Karpas-422 (cell line): ENCODE measurements at regions not wholly inside any gene's neighbourhood (a gene's known extent, or its start where the extent isn't known, plus 50 kb on each side); places are given as distances from the start of the nearest gene placed in this dataset.

ENCODE experiments used
- DNase-seq: peaks from one replicate; pipeline ENCODE4 v3.0.0-alpha.2; 2015
- H2AFZ ChIP-seq: fragments of 200-600 bp; sonication (generic); 2 replicates; pipeline ENCODE4 v1.6.1; 2014; ENCODE audit warnings: antibody characterized with exemption, low read length, mixed read lengths
- H3K27ac ChIP-seq: fragments of 200-600 bp; sonication (generic); 2 replicates; pipeline ENCODE4 v1.5.1; 2014; ENCODE audit warnings: mild to moderate bottlenecking, low read length, moderate library complexity
- H3K27me3 ChIP-seq: fragments of 200-600 bp; sonication (generic); 2 replicates; pipeline ENCODE4 v1.6.1; 2014; ENCODE audit warnings: low read length, mixed read lengths
- H3K36me3 ChIP-seq: fragments of 200-600 bp; sonication (generic); 2 replicates; pipeline ENCODE4 v1.6.1; 2014; ENCODE audit warnings: low read length, mixed read lengths; ENCODE audit not compliant: insufficient read depth
- H3K4me1 ChIP-seq: fragments of 200-600 bp; sonication (generic); 2 replicates; pipeline ENCODE4 v1.6.1; 2014; ENCODE audit warnings: mild to moderate bottlenecking, low read length, mixed read lengths
- H3K4me2 ChIP-seq: fragments of 200-600 bp; sonication (generic); 2 replicates; pipeline ENCODE4 v1.6.1; 2014; ENCODE audit warnings: low read length, low read depth, mild to moderate bottlenecking; ENCODE audit not compliant: poor library complexity, severe bottlenecking
- H3K4me3 ChIP-seq: fragments of 200-600 bp; sonication (generic); 2 replicates; pipeline ENCODE4 v1.5.1; 2014; ENCODE audit warnings: mild to moderate bottlenecking, antibody characterized with exemption, low read length, mixed read lengths
- H3K79me2 ChIP-seq: fragments of 200-600 bp; sonication (generic); 2 replicates; pipeline ENCODE4 v1.6.1; 2014; ENCODE audit warnings: mild to moderate bottlenecking, low read length, mixed read lengths
- H3K9ac ChIP-seq: fragments of 200-600 bp; sonication (generic); 2 replicates; pipeline ENCODE4 v1.6.0; 2014; ENCODE audit warnings: low read length
- H3K9me2 ChIP-seq: fragments of 200-600 bp; sonication (generic), shearing (Covaris generic); replicated peaks from 2 replicates; pipeline ENCODE4 v1.6.0; 2014; ENCODE audit warnings: mild to moderate bottlenecking, low read length, moderate library complexity; ENCODE audit not compliant: insufficient read depth
- H3K9me3 ChIP-seq: fragments of 300-700, 200-600 bp; sonication (generic); 2 replicates; pipeline ENCODE4 v1.6.1; 2014; ENCODE audit warnings: low read length, mixed read lengths
- H4K20me1 ChIP-seq: fragments of 200-600 bp; sonication (generic); 2 replicates; pipeline ENCODE4 v1.6.1; 2014; ENCODE audit warnings: mild to moderate bottlenecking, antibody characterized with exemption, low read length, low read depth; ENCODE audit not compliant: insufficient read depth

DNA sequence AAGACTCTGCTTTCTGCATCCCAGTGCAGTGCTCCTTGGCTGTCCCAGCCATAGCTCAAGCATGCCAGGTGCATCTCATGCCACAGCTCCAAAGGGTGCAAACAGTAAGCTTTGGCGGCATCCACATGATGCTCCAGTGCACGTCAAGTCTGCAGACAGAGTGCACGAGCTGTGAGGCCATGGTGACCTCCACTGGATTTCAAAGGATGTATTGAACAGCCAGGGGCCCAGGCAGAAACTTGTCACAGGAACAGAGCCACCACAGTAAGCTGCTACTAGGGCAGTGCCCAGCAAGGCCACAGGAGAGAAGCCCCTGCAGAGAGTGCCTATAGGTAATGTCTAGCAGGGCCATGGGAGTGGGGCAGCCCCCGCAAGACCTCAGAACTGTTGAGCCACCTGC is 206.8 kb upstream of the DDI1 start:
- Histone ChIP-seq H3K9me2 (no peaks in the 10 kb centered on the region), H3K9me3 (no peaks in the 10 kb centered on the region)

DNA sequence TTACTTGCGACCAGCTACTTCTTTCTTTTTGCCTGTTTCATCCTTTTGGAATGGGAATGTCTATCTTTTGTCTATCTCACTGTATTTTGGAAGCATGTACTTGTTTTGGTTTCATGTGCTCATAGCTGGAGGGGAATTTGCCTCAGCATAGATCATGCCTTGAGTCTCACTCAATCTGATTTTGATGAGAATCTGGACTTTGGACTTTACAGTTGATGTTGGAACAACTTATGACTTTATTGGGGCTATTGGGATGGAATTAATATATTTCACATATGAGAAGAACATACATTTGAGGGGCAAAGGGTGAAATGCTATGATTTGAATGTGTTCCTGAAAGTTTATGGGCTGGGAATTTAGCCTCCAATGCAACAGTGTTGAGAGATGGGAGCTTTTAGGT is 206.2 kb upstream of the DDI1 start:
- Histone ChIP-seq H3K9me3 (no peaks in the 10 kb centered on the region), H3K27ac (no peak overlapping the region), H3K9ac (no peak overlapping the region), H4K20me1 (no peaks in the 10 kb centered on the region), H3K36me3 (no peaks in the 10 kb centered on the region; the same call in 1 of the 2 replicates), H3K4me2 (no peak overlapping the region), H3K4me3 (no peak overlapping the region), H3K4me1 (no peaks in the 10 kb centered on the region), H3K27me3 (no peaks in the 10 kb centered on the region), H3K9me2 (0 out of 2 replicates have a peak, but pooled peaks cover 4% of the 10 kb centered on the region), H2AFZ (no peak overlapping the region), H3K79me2 (no peaks in the 10 kb centered on the region)
- no peak for DNase-seq

More for the DNA sequence above, 206.8 kb upstream of the DDI1 start:
- Histone ChIP-seq H3K4me1 (no peaks in the 10 kb centered on the region), H2AFZ (no peak overlapping the region), H3K9ac (no peak overlapping the region), H3K36me3 (peaks cover 3% of the 10 kb centered on the region; the same call in 1 of the 2 replicates), H3K4me3 (no peak overlapping the region), H3K27ac (no peak overlapping the region), H3K79me2 (no peaks in the 10 kb centered on the region), H3K27me3 (no peaks in the 10 kb centered on the region), H3K4me2 (no peak overlapping the region), H4K20me1 (no peaks in the 10 kb centered on the region)
- DNase-seq, result no peak

DNA sequence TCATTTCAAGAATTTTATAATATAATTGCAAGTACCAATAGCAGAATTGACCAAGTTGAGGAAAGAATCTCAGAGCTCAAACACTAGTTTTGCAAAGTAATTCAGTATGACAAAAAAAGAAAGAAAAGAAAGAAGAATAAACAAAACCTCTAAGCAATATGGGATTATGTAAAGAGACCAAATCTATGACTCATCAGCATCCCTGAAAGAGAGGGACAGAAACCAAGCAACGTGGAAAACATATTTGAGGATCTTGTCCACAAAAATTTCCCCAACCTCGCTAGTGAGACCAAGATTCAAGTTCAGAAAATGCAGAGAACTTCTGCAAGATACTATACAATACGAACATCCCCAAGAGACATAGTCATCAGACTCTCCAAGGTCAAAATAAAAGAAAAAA is 203.7 kb upstream of the DDI1 start:
- no peaks in the 10 kb centered on the region for H4K20me1 ChIP-seq
- no peaks in the 10 kb centered on the region for H3K79me2 ChIP-seq
- no peaks in the 10 kb centered on the region for H3K27me3 ChIP-seq
- H3K9ac ChIP-seq, result no peak overlapping the region
- H3K4me1 ChIP-seq, result no peaks in the 10 kb centered on the region
- no peak overlapping the region for H3K4me3 ChIP-seq
- H3K9me3 ChIP-seq, result no peaks in the 10 kb centered on the region
- H3K4me2 ChIP-seq, result no peak overlapping the region
- H3K36me3 ChIP-seq, result no peaks in the 10 kb centered on the region; the same call in 1 of the 2 replicates
- no peak overlapping the region for H3K27ac ChIP-seq
- H3K9me2 ChIP-seq, result 0 out of 2 replicates have a peak, but pooled peaks cover 4% of the 10 kb centered on the region
- no peak overlapping the region for H2AFZ ChIP-seq
- DNase-seq, result no peak

DNA sequence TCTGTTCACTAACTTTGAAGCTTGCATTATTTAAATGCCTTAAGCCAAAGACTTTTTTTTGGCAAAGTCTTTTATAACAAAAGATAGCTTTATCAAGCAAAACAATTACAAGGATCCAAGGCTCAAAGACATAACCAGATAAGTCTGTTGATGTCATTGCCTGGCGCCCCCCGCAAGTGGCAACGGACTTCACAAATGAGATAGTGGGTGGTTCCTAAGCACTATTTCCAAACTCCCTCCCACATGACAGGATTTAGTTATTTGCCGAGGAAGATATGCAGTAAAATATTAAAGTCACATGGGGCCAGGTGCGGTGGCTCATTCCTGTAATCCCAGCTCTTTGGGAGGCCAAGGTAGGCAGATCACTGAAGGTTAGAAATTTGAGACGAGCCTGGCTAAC is 194.2 kb upstream of the DDI1 start:
- Histone ChIP-seq H3K79me2 (no peaks in the 10 kb centered on the region), H2AFZ (no peak overlapping the region), H3K36me3 (no peaks in the 10 kb centered on the region; the same call in 1 of the 2 replicates), H3K4me1 (peaks cover 41% of the 10 kb centered on the region), H3K9me2 (no peaks in the 10 kb centered on the region), H3K9ac (no peak overlapping the region), H3K27ac (no peak overlapping the region), H4K20me1 (no peaks in the 10 kb centered on the region), H3K4me3 (no peak overlapping the region), H3K27me3 (no peaks in the 10 kb centered on the region), H3K9me3 (no peaks in the 10 kb centered on the region), H3K4me2 (no peak overlapping the region)
- DNase-seq, result no peak

DNA sequence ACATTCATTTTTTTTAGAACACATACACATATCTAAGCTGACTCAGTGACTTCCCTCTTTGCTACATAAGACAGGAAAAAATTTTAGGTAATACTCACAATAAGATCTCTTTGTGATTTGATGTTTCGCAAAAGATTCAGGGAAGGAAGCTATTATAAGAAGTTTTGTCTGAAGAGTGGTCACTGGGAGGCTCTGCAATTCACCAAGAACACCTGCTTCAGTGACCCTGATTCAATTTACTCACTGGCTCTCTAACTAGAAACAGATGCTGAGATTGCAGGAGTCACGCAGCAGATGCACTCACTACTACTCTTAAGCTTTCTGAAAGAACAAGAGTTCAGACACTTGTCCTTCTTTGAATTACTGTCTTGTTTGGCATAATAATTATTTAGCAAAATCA is 193.6 kb upstream of the DDI1 start:
- peak; percentile 60 for DNase-seq
- no peaks in the 10 kb centered on the region for H3K9me3 ChIP-seq
- H3K36me3 ChIP-seq, result no peaks in the 10 kb centered on the region; the same call in 1 of the 2 replicates
- H2AFZ ChIP-seq, result no peak overlapping the region
- no peak overlapping the region for H3K4me2 ChIP-seq
- peak overlapping the region; percentile 83; the same call in 1 of the 2 replicates for H3K27ac ChIP-seq
- no peaks in the 10 kb centered on the region for H3K79me2 ChIP-seq
- H3K9ac ChIP-seq, result no peak overlapping the region
- no peaks in the 10 kb centered on the region for H3K9me2 ChIP-seq
- no peaks in the 10 kb centered on the region for H4K20me1 ChIP-seq
- peaks cover 41% of the 10 kb centered on the region for H3K4me1 ChIP-seq
- H3K27me3 ChIP-seq, result no peaks in the 10 kb centered on the region
- H3K4me3 ChIP-seq, result no peak overlapping the region

DNA sequence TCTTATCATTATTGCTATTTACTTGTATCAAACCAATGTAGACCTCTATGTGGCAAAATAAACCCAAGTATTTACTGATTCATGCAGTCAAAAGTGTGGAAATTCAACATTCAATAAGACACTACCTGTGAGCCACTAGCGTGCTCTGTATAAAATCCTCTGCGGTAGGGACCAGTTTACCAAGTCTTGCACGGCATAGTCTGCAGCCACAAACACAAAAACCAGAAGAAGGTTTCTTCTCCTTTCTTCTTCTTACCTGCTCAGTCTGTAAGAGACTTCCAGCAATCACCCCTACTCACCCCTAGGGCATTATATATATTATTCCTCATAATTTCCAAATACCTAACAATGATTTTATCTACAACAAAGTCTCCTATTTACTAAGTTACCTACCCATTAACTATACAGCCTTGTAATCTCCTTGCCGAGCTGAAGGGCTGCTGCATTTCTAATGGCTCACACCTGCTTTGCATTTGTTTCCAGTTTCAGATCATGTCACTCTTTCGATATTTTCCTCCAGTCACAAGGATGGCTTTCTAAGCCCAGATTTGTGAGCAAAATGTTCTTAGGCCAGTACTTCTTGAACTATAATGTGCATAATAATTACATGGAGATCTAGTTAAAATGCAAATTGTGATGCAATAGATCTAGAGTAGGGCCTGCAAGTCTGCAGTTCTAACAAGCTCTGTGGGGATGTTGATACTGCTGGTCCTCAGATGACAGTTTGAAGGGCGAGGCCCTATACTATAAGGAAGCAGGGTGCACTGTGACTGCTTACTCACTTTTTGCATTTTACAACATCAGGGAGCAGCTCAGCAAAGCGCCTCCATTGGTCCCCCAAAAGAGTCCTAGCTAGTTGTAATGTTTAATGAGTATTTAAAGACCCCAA is 191.9 kb upstream of the DDI1 start:
- H3K4me1 ChIP-seq, result peaks cover 39% of the 10 kb centered on the region
- peak overlapping the region; percentile 83 for H3K27ac ChIP-seq
- peak overlapping the region; percentile 47 for H3K9ac ChIP-seq
- H3K9me2 ChIP-seq, result no peaks in the 10 kb centered on the region
- peak overlapping the region; percentile 65 for H3K4me2 ChIP-seq
- peak overlapping the region; percentile 32 for H3K4me3 ChIP-seq
- DNase-seq, result peak; percentile 92
- H2AFZ ChIP-seq, result peak overlapping the region; percentile 25
- H3K9me3 ChIP-seq, result no peaks in the 10 kb centered on the region
- no peaks in the 10 kb centered on the region for H3K79me2 ChIP-seq
- H3K36me3 ChIP-seq, result no peaks in the 10 kb centered on the region; the same call in 1 of the 2 replicates
- H3K27me3 ChIP-seq, result no peaks in the 10 kb centered on the region
- no peaks in the 10 kb centered on the region for H4K20me1 ChIP-seq

DNA sequence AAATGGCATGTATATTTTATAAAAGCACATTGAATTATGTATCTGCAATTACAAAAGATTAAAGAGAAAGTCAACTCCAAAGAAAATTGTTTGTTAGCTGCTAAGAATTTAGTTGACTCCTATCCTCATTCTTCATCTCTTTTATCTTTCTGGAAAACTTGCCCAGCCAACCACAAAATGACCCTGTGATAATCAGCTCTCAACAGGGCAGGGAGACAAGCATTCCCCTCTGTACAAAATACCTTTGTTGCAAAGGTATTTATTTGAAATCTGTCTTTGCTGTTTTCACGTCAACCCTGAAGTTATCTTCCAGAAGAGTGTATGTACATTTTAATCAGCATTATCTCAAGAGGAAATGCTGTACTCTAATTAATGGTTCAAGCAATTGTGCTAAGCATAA is 191.1 kb upstream of the DDI1 start:
- Histone ChIP-seq H3K27me3 (no peaks in the 10 kb centered on the region), H3K36me3 (no peaks in the 10 kb centered on the region; the same call in 1 of the 2 replicates), H3K27ac (peak overlapping the region; percentile 83), H3K79me2 (no peaks in the 10 kb centered on the region), H3K4me1 (peaks cover 38% of the 10 kb centered on the region), H3K4me3 (peak overlapping the region; percentile 32), H3K9ac (peak overlapping the region; percentile 47), H3K9me3 (no peaks in the 10 kb centered on the region), H3K4me2 (peak overlapping the region; percentile 65), H2AFZ (peak overlapping the region; percentile 25; the same call in 1 of the 2 replicates), H3K9me2 (no peaks in the 10 kb centered on the region), H4K20me1 (no peaks in the 10 kb centered on the region)
- DNase-seq, result peak; percentile 53

DNA sequence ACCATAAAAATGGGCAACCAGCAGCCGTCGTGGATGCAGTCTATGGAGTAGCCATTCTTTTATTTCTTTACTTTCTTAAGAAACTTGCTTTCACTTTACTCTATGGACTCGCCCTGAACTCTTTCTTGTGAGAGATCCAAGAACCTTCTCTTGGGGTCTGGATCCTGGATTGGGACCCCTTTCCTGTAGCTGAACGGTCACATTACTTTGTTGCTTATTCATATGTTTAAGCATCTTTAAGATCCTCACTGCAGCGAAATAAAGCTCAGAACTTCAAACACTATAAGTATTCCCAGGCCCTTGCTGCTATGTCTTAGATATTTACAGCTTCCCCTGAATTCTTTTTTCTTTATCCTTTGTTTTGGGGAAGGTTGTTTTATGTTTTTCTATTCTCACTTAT is 187.8 kb upstream of the DDI1 start:
- H3K4me3 ChIP-seq, result no peak overlapping the region
- DNase-seq, result no peak
- H3K9ac ChIP-seq, result no peak overlapping the region
- no peak overlapping the region for H2AFZ ChIP-seq
- H4K20me1 ChIP-seq, result no peaks in the 10 kb centered on the region
- H3K36me3 ChIP-seq, result no peaks in the 10 kb centered on the region; the same call in 1 of the 2 replicates
- H3K4me1 ChIP-seq, result peaks cover 32% of the 10 kb centered on the region
- no peaks in the 10 kb centered on the region for H3K27me3 ChIP-seq
- no peaks in the 10 kb centered on the region for H3K79me2 ChIP-seq
- H3K9me3 ChIP-seq, result no peaks in the 10 kb centered on the region
- H3K9me2 ChIP-seq, result no peaks in the 10 kb centered on the region
- H3K27ac ChIP-seq, result no peak overlapping the region
- H3K4me2 ChIP-seq, result no peak overlapping the region
